GM19452 (cell line): ENCODE measurements at regions not wholly inside any gene's neighbourhood (a gene's known extent, or its start where the extent isn't known, plus 50 kb on each side); places are given as distances from the start of the nearest gene placed in this dataset.

ENCODE experiments used
- ATAC-seq: cut with Tn5 transposase; IDR thresholded peaks from one replicate; pipeline ENCODE4 v1.9.1; 2021; ENCODE audit not compliant: unreplicated experiment

DNA sequence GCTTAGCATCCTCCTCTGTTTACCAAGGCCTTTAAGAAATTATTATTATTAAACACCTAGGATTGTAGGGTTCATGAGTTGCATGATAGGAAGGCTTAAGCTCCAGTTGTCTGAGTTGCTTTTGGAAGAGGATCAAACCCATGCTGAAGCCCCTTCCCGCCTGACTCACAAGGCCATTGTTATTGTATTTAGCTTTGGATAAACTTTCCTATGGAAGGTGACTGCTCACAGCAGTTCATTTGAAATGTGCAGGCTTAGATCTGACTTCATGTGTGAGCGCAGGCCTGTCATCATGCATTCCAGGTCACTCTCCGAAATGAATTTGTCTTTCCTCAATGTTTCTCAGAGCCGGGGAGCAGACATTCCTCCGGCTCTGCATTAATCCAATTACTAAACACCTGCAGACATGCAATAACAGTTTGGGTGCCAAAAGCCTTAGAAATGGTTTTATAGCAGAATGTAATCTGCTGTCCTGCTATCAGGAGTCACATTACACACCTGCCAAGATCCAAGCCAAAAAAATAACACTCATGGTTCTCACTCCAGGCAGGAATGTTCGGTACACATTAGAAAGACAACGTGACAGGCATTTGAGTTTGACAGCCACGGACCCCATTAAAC lies 119.9 kb downstream of the OSR1 start:
- no peak for ATAC-seq

DNA sequence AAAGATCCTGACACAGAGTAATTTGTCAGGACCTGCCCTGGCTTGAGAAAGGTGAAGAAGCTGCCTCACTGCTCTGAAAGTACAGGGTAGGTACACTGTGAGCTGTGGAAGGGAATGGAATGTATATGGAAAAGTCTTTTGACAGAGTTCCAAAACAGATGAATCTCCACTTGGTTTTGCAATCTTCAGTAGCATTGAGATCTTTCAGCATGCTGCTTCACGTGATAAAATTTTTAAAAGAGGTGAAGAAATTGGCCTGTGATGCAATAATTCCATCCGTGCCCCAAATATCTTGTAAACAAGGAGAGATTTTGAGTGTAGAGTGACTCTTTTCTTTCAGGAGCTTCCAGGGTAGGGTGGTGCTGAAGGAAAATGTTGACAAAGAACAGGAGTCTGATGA lies 123.1 kb downstream of the OSR1 start:
- ATAC-seq, result no peak

DNA sequence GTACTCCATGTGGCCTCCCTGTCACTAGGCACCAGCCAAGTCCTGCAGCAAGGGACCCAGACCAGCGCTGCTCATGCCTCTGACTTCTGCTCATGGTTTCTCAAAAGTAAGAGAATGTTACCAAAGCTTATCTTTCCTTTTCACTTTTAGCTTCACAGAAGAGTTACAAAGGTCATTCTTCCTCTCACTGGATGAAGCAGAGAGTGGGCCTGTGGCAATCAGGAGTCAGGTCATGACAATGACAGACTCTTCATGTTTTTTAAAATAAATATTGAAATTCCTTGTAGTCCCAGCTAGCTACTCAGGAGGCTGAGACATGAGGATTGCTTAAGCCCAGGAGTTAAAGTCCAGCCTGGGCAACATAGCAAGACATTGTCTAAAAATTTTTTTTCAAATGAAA lies 126.1 kb downstream of the OSR1 start:
- no peak for ATAC-seq

DNA sequence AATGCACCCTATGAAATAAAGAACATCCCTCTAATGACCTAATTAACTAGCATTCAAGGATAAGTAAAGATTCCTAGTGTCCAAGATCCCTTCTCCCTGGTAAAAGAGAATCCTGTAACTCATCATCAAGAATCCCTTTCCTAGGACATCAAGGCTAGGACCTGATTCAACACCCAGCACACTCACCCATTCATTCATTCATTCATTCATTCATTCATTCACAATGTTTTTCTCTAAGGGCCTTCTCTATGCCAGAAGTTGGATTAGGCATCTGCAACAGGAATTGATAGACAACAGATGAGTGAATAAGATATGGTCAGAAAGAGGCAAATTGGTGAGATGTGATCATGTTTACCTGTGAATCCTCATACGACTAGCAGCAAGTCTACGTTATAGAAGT lies 126.8 kb downstream of the OSR1 start:
- no peak for ATAC-seq

DNA sequence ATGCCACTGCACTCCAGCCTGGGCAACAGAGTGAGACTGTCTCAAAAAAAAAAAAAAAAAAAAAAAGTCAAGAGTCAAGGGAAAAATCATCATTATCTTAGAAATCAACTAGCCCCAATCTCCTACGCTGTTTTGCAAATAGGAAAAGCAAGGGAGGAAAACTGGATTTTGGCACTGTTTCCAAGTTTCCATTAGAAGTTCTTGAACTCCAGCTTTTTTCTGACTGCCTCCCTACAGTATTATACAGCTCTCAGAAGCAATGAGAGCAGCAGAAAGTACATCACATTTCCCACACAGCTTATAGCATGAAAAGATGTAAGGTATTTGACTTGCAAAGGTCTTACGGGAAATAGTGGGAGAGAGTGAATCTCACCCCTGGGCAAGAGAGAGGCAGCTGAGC lies 127.8 kb downstream of the OSR1 start:
- no peak for ATAC-seq

DNA sequence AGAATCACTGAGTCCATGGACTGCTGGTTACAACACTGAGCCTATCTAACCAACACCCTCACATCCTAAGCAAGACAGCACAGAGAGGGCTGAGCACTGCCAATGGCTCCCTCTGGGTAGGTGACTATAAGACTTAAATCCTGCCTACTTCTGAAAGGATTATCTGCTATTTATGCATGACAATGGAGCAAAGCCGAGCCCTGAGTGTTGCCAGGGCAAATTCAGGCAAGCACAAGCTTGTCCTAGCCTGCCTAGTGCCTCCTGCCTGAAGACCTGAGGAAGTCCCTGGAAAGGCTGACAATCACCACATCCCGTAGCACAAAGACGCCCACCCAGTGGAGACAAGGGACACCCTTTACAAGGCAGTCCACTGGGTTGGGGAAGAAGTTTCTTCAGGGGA lies 129.7 kb downstream of the OSR1 start:
- ATAC-seq, result no peak

DNA sequence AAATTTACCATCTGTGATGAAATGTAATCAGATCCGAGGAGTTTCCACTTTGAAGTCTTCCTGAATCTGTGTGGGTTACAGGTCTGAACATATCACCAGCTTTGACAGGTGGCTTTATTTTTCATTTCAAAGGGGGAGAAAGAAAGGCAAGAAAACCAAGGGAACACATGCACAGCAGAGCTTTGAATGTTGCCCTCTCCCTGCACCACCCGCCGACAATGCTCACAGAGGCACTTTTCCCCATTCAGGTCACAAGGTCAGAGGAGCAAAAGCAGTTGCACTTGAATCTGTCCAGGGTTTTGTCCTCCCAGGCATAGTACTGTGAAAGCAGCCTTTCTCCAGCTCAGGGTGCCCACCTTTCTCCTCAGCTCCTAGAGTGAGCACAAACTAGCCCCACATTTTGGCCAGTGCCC lies 130.2 kb downstream of the OSR1 start:
- ATAC-seq, result no peak

DNA sequence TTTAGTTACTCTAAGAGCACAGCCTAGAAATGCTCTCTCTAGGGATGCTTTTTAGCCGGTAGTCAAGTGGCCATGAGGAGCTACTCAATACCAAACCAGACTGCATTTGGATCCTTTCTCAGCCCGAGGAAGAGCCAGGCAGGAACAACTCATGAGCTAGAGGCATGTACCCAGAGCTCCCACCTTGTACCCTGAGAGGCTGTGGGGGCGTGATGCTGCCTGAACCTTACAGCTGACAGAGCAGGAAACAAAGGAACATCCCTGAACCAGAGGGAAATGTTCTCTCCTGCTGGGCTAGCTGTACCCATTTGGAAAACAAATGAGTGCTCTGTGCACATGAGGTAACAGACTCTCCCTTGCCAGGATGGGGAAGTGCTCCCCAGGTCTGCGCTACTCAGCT lies 131.6 kb downstream of the OSR1 start:
- ATAC-seq, result no peak

DNA sequence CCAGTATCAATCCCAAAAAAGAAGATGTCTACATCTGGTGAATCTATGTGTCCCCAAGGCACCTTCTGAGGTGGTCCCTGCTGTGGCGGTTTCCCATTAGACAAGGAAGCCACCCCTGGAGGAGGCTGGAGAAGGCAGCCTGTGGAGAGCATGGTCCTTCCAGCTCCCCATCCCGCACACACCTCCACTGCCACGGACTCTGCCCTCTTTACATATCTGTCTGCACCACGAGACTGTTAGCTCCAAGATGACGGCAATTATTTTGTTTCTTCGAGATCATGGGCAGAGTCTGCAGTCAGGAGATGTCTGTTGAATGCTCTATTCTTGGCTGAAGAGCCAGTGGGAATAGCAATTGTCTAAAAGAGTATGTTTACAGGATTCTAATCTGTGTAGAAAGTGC lies 132.0 kb downstream of the OSR1 start:
- no peak for ATAC-seq

DNA sequence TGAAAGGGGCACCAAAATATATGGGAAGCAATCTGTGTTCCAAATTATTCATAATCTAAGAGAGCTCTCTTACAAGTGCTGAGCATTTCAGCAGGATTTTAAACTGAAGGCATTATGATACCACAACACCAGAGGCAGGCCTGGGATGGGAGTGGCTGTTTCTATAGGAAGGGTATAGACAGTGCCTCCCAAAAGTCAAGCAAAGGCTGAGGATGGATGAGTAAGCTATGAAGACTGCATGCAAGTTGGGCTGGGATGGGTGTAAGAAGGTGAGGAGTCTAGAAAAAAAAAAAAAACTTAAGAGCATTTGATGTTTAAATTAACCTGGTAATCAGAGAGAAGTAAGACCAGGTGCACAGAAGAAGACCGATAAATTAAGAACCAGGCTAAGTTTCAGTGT lies 132.5 kb downstream of the OSR1 start:
- no peak for ATAC-seq

DNA sequence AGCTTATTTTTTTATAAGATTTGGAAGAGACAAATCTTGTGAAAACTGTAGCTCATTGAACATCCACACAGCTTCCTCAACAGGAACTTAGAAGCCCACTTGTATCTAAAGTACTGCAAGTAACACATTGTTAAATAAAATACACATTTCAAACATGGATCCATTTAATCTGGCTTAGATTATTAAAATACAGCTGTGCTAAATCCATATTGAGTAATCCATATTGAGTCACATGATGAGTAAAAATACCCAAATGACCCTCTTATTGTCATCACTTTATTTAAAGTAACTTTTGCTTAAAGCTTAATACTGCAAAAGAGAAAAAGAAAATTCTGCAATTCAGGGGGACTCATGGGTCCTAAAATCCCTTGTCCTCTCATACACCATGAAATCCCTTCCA lies 133.3 kb downstream of the OSR1 start:
- no peak for ATAC-seq

DNA sequence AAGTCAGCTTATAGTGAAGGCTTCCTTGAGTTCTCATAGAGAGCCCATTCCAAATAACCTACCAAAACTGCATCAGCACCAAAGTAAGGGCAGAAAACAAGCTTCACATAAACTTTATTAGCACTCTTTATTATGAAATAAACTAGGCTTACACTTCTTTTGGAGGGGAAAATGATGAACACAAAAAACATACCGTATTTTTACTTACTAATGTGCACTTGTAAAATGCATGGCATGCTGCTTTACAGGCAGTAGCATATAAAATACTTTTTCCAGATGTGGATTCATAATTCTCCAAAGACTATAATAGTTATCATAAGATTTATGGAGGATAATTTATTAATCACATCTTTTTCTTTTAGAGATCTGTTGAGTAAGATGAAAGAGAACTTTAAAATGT lies 133.9 kb downstream of the OSR1 start:
- no peak for ATAC-seq

DNA sequence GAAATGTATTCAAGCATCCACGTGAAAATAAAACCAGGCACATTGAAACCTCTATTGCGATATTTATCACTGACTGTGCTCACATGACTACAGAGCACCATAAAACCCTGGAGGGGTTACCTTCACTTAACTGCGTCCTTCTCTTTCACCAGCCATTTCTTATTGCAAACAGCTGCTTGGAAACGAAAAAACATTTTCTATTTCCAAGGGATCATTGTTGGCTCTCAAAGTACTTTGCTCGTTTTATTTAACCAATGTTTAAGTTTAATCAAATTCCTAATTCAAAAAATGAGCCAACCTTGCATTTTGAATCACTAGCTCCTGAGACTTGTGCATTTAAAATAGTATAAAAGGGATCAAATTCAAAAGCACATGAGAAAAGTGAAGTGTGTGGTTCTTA lies 134.4 kb downstream of the OSR1 start:
- no peak for ATAC-seq

DNA sequence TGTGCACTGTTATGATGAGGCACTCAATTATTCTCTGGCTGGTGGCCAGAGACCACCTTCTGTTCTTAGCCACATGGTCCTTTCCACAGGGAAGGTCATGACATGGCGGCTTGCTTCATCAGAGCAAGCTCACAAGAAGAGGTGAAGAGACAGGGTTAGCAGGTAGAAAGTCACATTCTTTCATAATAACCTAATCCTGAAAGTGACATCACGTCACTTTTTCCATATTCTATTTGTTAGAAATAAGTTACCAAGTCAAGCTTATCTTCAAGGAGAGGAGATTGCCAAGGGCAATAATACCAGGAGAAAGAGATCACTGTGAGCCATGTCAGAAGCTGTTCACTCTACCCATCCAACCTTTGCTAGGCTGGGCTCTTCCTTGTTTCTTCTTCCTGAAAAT lies 139.4 kb downstream of the OSR1 start:
- no peak for ATAC-seq

DNA sequence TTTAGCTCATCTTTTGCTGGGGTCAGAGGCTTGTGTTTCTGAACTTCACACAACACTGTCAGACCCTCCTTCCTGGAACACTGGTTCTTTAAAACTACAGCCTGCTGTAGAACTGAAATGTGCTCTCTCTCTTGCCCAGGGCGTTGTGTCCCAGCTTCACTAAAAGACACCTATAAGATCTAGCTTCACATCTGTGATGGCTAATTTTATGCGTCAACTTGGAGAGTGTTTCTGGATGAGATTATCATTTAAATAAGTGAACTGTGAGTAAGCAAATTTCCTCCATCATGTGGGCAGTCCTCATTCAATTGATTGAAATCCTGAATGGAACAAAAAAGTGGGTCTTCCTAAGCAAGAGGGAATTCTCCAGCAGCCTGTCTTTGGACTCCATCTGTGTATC lies 140.3 kb downstream of the OSR1 start:
- ATAC-seq, result no peak

DNA sequence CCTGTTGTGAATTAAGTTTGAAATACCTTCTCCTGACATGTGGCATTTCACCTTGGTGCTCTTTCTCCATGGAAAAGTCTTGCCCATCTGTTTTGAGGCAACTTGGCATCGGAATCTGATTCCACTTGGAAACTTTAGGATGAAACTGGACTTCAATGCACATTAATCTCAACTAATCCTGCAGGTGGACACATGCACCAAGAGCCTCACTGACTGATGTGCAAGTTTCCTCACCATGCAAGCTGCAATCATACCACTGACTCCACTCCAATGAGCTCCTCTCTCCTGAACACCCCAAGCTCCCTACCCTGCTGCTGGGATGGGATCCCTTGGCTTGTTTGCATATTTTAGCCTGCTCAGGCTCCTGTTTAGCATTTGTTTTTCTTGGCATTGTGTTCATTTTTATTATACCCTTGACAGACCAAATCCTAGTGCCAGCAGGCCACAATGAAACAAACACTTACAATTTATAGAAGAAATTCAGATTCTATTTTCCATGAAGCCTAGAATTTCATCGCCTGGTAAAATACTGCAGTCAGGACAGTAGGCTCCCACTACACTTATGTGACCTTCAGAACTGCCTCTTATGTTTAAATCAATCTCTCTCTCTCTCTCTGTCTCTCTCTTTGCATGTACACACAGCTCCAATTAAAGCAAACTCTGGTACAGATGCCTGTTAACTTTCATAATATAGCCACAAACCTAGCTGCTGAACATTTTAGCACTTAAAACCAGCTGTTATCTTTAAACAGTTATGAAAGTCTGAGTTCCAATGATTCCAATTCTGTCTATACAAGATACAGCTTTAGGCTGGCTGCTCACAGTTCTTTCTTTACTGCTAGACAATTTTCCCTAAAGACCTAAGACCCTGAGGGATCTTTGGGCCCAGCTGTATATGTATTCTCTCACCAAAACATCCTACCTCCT lies 141.5 kb downstream of the OSR1 start:
- ATAC-seq, result no peak

DNA sequence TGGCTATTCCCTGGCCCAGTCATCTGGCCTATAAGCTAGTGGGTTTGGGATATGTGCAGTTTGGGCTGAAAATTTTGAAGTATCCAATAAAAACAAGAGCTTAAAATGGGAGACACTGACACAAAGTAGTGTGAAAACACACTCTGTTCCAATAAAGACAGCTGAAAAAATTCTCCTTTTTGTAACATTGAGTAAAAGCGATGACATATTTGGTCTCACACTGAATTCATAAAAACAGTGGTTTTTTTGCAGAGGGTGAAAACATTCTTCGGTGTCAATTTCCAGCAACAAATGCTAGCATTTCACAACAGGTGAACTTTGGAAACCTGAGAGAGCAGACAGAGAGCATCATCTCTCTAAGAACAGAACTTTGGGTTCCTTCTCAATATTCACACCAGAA lies 142.2 kb downstream of the OSR1 start:
- ATAC-seq, result no peak

DNA sequence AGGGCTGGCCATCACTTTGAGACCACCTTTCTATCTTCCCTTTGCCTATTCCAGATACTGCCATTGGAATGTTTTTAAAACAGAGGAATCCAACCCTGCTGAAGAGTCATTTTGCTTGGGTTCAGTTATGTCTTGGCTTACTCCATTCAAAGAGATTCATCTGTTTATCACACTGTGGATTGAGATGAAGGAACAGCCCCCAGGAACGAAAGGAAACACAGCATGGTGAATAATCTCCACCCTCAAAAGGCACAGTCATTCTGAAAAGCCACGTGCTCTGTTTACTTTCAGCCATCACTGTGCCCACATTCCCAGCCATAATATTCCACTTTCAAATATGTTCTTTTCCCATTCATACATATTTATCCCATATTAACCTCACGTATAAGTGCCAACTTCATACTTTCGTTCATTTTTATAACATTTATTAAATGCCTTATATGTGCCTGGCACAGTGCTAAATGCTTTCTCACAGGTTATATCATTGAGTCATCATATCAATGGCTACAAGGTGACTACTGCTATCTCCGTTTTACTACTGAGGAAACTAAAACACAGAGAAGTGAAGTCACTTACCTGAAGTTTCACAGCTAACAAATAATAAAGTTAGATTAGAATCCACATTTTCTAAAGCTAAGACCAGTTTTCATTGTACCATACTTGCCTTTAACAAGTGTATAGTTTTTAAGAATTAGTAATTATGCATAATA lies 143.6 kb downstream of the OSR1 start:
- ATAC-seq, result no peak

DNA sequence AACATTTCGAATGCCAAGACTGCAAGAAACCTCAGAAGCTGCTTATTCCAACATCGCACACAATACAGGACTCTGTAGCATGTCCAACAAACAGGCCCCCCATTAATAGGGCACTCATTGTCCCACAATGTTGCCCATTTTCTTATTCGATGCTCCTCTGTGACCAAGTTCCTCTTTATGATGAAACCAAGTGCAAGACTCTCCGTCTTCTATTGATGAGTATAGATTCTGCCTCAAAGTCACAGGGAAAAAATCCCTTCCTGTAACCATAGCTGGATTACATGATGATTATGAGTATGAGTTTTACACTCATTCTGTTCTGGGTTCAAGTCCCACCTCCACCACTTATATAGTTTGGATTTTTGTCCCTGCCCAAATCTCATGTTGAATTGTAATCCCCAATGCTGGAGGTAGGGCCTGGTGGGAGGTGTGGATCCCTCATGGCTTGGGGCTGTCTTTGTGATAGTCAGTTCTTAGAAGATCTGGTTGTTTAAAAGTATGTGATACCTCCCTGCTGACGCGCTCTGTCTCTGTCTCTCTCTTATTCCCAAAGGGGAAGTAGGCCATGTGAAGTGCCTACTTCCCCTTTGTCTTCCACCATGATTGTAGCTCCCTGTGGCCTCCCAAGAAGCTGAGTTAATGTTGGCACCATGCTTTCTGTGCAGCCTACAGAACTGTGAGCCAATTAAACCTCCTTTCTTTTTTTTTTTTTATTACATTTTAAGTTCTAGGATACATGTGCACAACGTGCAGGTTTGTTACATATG lies 148.7 kb downstream of the OSR1 start:
- no peak for ATAC-seq

DNA sequence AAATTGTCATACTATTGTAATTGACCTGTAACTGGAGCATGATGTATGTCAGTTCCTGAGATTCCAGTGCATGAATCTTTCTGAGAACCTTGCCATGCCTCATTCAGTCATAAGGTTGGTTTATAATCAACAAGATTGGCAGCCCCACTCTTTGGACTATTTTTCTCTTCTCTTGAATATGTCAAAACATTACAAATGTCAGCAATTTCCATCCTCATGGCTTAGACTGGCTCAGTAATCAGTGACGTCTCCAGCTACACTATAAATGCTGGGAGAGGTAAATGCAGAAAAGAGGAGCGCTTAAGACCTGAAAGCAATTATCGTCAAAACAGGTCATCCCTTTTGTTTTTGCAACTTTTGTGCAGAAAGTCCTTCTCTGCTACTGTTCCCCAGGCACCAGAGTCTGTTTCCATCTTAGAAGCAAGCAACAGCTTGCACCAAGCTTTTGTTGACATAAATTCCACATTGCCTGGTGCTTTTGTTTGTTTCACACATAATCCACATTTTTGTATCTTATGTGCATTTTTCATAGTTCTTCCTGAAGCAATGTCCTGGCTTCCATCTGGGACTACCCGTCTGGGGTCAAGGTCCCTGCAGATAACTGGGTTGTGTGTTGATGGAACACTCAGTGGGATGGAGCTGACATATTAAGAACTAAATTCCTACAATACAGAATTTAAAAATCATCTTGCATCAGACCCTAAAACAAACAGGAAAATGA lies 149.8 kb downstream of the OSR1 start:
- ATAC-seq, result no peak

DNA sequence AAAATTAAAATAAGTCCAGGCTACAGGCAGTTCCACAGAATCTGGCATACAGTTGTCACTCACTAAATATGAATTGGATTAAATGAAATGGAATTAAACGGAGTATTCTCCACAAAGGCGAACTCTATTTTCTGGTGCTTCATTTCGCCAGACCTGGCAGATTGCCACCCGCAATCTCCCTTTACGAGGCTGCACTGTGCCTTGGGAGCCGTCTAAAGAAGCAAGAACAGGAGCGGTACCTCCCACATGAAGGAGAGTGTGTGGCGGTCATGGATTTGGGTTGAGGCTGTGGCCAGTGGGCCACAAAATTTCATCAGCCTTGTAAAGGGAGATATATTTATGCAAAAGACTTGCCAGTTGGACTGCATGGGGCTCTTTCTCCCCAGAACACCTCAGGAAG lies 151.0 kb downstream of the OSR1 start:
- ATAC-seq, result no peak
